SK-N-SH (cell line): ENCODE measurements at regions not wholly inside any gene's neighbourhood (a gene's known extent, or its start where the extent isn't known, plus 50 kb on each side); places are given as distances from the start of the nearest gene placed in this dataset.

Experiments
- CTCF ChIA-PET: fragments of 300-600, 350-600 bp; formaldehyde crosslinking; extraction: SDS; loops from one replicate; lab custom pipeline; 2021; lab: Yijun Ruan, JAX
- POLR2A ChIA-PET: fragments of 350-600 bp; sonication (Branson Sonifier 250); formaldehyde crosslinking; extraction: SDS; loops from one replicate; lab custom pipeline; 2020; ENCODE audit warnings: antibody characterized with exemption, inconsistent platforms; lab: Yijun Ruan, JAX
- DNase-seq: peaks from one replicate; pipeline ENCODE4 v3.0.0; 2012
- H2AFZ ChIP-seq: fragments of 200-600 bp; sonication (generic); 2 replicates; pipeline ENCODE4 v1.8.1; 2016; ENCODE audit warnings: antibody characterized with exemption, mild to moderate bottlenecking, low read depth
- H3F3A ChIP-seq: fragments of 200-600 bp; sonication (generic); replicated peaks from 2 replicates; pipeline ENCODE3; 2016; ENCODE audit warnings: antibody characterized with exemption, mild to moderate bottlenecking; ENCODE audit not compliant: insufficient read depth
- H3K27ac ChIP-seq, 2 experiments: fragments of 200-500 bp in 1 of 2; fragments of 200-600 bp in 1 of 2; sonication (Bioruptor generic) in 1 of 2; sonication (generic), shearing (Covaris generic) in 1 of 2; 2 replicates each; pipeline versions ENCODE4 v1.5.1 to v1.6.1; 2014 to 2016; ENCODE audit warnings: low read depth in 2 of 2, inconsistent platforms in 1 of 2, low read length in 1 of 2, mild to moderate bottlenecking in 1 of 2, mixed read lengths in 1 of 2
- H3K27me3 ChIP-seq: fragments of 200-600 bp; sonication (generic), shearing (Covaris generic); 2 replicates; pipeline ENCODE4 v1.6.1; 2016; ENCODE audit warnings: mixed run types; ENCODE audit not compliant: insufficient read depth
- H3K36me3 ChIP-seq, 2 experiments: fragments of 200-500 bp in 1 of 2; fragments of 200-600 bp in 1 of 2; sonication (Bioruptor generic) in 1 of 2; sonication (generic) in 1 of 2; replicated peaks in 1 of 2; 2 replicates each; pipeline versions ENCODE3 to v1.5.1; 2014 to 2016; ENCODE audit warnings: low read length in 1 of 2, mild to moderate bottlenecking in 1 of 2; ENCODE audit not compliant: insufficient read depth in 2 of 2, control insufficient read depth in 1 of 2
- H3K4me1 ChIP-seq, 2 experiments: fragments of 200-500 bp in 1 of 2; fragments of 200-600 bp in 1 of 2; sonication (Bioruptor generic) in 1 of 2; sonication (generic), shearing (Covaris generic) in 1 of 2; 2 replicates each; pipeline versions ENCODE4 v1.5.1 to v1.6.1; 2014 to 2016; ENCODE audit warnings: low read depth in 1 of 2, low read length in 1 of 2, mixed run types in 1 of 2; ENCODE audit not compliant: insufficient read depth in 2 of 2, control insufficient read depth in 1 of 2
- H3K4me2 ChIP-seq: fragments of 200-600 bp; sonication (generic), shearing (Covaris generic); 2 replicates; pipeline ENCODE4 v1.6.1; 2017; ENCODE audit warnings: mixed run types
- H3K4me3 ChIP-seq, 2 experiments: fragments of 200-500 bp in 1 of 2; fragments of 200-600 bp in 1 of 2; sonication (Bioruptor generic) in 1 of 2; sonication (generic), shearing (Covaris generic) in 1 of 2; 2 replicates each; pipeline versions ENCODE4 v1.5.1 to v1.8.1; 2014 to 2016; ENCODE audit warnings: low read depth in 2 of 2, inconsistent platforms in 1 of 2, low read length in 1 of 2, mild to moderate bottlenecking in 1 of 2, mixed read lengths in 1 of 2, moderate library complexity in 1 of 2
- H3K79me2 ChIP-seq: fragments of 200-600 bp; sonication (generic); 2 replicates; pipeline ENCODE4 v1.8.1; 2017; ENCODE audit warnings: mild to moderate bottlenecking; ENCODE audit not compliant: insufficient read depth
- H3K9ac ChIP-seq: fragments of 200-600 bp; sonication (generic); 2 replicates; pipeline ENCODE4 v1.6.1; 2017; ENCODE audit warnings: mixed run types
- H3K9me2 ChIP-seq: fragments of 200-600 bp; sonication (generic); 2 replicates; pipeline ENCODE4 v1.6.1; 2017; ENCODE audit warnings: mixed run types
- H3K9me3 ChIP-seq: fragments of 200-600 bp; sonication (generic); 2 replicates; pipeline ENCODE4 v1.6.1; 2017; ENCODE audit warnings: mixed run types, mild to moderate bottlenecking, moderate library complexity
- H4K20me1 ChIP-seq: fragments of 200-600 bp; sonication (generic); 2 replicates; pipeline ENCODE4 v1.6.1; 2017; ENCODE audit warnings: mild to moderate bottlenecking, mixed run types; ENCODE audit not compliant: insufficient read depth
- ELF1 ChIP-seq: IDR thresholded peaks from 2 replicates; pipeline ENCODE4 v1.4.0; 2012
- EP300 ChIP-seq, 2 experiments: IDR thresholded peaks; 2 replicates each; pipeline versions ENCODE4 v1.4.0 to v1.6.1; 2012; ENCODE audit warnings: borderline replicate concordance in 1 of 2, low read depth in 1 of 2, low read length in 1 of 2
- EZH2phosphoT487 ChIP-seq: fragments of 200-600 bp; sonication (generic); IDR thresholded peaks from 2 replicates; pipeline ENCODE4 v1.6.1; 2017; ENCODE audit warnings: low read depth, mixed run types, mild to moderate bottlenecking, antibody characterized with exemption, moderate library complexity, borderline replicate concordance
- FOSL2 ChIP-seq: IDR thresholded peaks from 2 replicates; pipeline ENCODE4 v1.4.0; 2012; ENCODE audit warnings: low read depth, mild to moderate bottlenecking, moderate library complexity, borderline replicate concordance
- FOXM1 ChIP-seq: IDR thresholded peaks from 2 replicates; pipeline ENCODE4 v1.4.0; 2012; ENCODE audit warnings: low read depth, mild to moderate bottlenecking
- GABPA ChIP-seq: IDR thresholded peaks from 2 replicates; pipeline ENCODE4 v1.4.0; 2012; ENCODE audit warnings: low read depth, mild to moderate bottlenecking
- GATA2 ChIP-seq: sonication (generic); formaldehyde crosslinking; IDR thresholded peaks from 2 replicates; pipeline ENCODE4 v1.5.0; 2020; ENCODE audit warnings: mild to moderate bottlenecking, missing genetic modification reagents
- MAX ChIP-seq: IDR thresholded peaks from 2 replicates; pipeline ENCODE4 v1.4.0; 2012; ENCODE audit warnings: low read depth
- NFIC ChIP-seq: IDR thresholded peaks from 2 replicates; pipeline ENCODE4 v1.4.0; 2012; ENCODE audit warnings: borderline replicate concordance
- RAD21 ChIP-seq: IDR thresholded peaks from 2 replicates; pipeline ENCODE4 v1.6.1; 2012; ENCODE audit warnings: mild to moderate bottlenecking, low read length
- RFX5 ChIP-seq: IDR thresholded peaks from 2 replicates; pipeline ENCODE4 v1.6.1; 2012; ENCODE audit warnings: mild to moderate bottlenecking, improper control_type of control experiment, low read length
- SIN3A ChIP-seq: IDR thresholded peaks from 2 replicates; pipeline ENCODE4 v1.6.1; 2012; ENCODE audit warnings: low read depth, mild to moderate bottlenecking, low read length, moderate library complexity, borderline replicate concordance
- TAF1 ChIP-seq: IDR thresholded peaks from 2 replicates; pipeline ENCODE4 v1.6.1; 2012; ENCODE audit warnings: low read depth, mild to moderate bottlenecking, low read length, moderate library complexity, borderline replicate concordance
- ZBTB33 ChIP-seq: IDR thresholded peaks from 2 replicates; pipeline ENCODE4 v1.4.0; 2012; ENCODE audit warnings: low read depth, borderline replicate concordance
- WGBS: methylation state at CpG from one replicate; pipeline ENCODE4 v1.1.6; 2017; ENCODE audit warnings: low lambda C conversion rate; 5-methylcytosine and 5-hydroxymethylcytosine counted together
- TF ChIP-seq, protein P1 (sequence below): IDR thresholded peaks from 2 replicates; pipeline ENCODE4 v1.4.0; 2012; ENCODE audit warnings: low read depth, borderline replicate concordance

DNA sequence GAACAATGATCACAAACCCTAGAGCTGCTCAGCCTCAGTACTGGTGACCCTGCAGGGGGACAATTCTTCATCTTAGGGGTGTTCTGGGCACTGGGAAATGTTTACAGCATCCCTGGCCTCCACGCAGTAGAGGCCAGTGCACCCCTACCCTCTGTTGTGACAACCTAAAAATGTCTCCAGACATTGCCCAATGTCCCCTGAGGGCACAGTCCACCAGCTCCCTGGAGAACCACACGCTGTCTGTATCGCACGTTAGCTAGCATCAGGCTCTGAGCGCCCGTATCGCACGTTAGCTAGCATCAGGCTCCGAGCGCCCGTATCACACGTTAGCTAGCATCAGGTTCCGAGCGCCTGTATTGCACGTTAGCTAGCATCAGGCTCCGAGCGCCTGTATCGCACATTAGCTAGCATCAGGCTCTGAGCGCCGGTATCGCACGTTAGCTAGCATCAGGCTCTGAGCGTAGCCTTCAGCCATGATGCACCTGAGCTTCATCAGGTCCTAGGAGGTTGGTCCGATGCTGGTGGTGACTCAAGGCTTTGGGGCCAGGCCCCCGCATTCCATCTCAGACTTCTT lies 111.1 kb upstream of the ANO1 start:
- Histone ChIP-seq H3K4me1 (peaks cover 0 to 2% of the 10 kb centered on the region in 2 experiments; a peak in 1 of 4 replicates), H3K79me2 (no peaks in the 10 kb centered on the region), H3K9ac (no peak overlapping the region), H3K9me2 (no peaks in the 10 kb centered on the region), H3F3A (no peaks in the 10 kb centered on the region), H4K20me1 (no peaks in the 10 kb centered on the region), H2AFZ (no peak overlapping the region), H3K9me3 (no peaks in the 10 kb centered on the region), H3K27ac (no peak overlapping the region), H3K4me3 (no peak overlapping the region), H3K27me3 (no peaks in the 10 kb centered on the region), H3K36me3 (no peaks in the 10 kb centered on the region), H3K4me2 (no peak overlapping the region)
- WGBS: 88% methylated on average over 17 of the region's 25 CpGs
- CTCF ChIA-PET: interaction anchor here (0.9 to 2.0 kb wide), 4 partner anchors 10 to 52 kb away, joined by 3 to 6 read pairs (median 4); no protein-coding TSS in a partner anchor
- DNase-seq: no peak
- no peak for TF ChIP-seq FOXM1
- TF ChIP-seq, protein P1, sequence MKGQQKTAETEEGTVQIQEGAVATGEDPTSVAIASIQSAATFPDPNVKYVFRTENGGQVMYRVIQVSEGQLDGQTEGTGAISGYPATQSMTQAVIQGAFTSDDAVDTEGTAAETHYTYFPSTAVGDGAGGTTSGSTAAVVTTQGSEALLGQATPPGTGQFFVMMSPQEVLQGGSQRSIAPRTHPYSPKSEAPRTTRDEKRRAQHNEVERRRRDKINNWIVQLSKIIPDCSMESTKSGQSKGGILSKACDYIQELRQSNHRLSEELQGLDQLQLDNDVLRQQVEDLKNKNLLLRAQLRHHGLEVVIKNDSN: no peak
- TF ChIP-seq SIN3A: no peak
- no peak for TF ChIP-seq GATA2 (CRISPR knock-in tag)
- TF ChIP-seq GABPA: no peak
- TF ChIP-seq ELF1: no peak
- no peak for TF ChIP-seq ZBTB33
- TF ChIP-seq MAX: no peak
- no peak for TF ChIP-seq TAF1
- no peak for TF ChIP-seq EZH2phosphoT487
- no peak for TF ChIP-seq NFIC
- TF ChIP-seq EP300 (IDR thresholded peaks at IDR 0.05; ENCODE audit: borderline replicate concordance in 1 of 2, low read depth in 1 of 2, low read length in 1 of 2): no peak
- TF ChIP-seq RFX5: no peak
- TF ChIP-seq RAD21: no peak
- POLR2A ChIA-PET: no interaction called here

- CTCF ChIA-PET: interaction anchor here (0.9 to 2.0 kb wide), 3 partner anchors 11 to 52 kb away, joined by 3 to 6 read pairs (median 3); no protein-coding TSS in a partner anchor
- no peak overlapping the region for H3K27ac ChIP-seq
These were observed 110.6 kb upstream of the ANO1 start for GRCh38 chr11:69967484-69967883.

More at GRCh38 chr11:69967484-69967883, 110.6 kb upstream of the ANO1 start:
- Histone ChIP-seq H3K4me1 (peaks cover 0 to 2% of the 10 kb centered on the region in 2 experiments; a peak in 1 of 4 replicates), H4K20me1 (no peaks in the 10 kb centered on the region), H3K4me3 (no peak overlapping the region), H3K4me2 (no peak overlapping the region), H2AFZ (no peak overlapping the region), H3K27me3 (no peaks in the 10 kb centered on the region), H3F3A (no peaks in the 10 kb centered on the region), H3K9me2 (no peaks in the 10 kb centered on the region), H3K9me3 (no peaks in the 10 kb centered on the region), H3K36me3 (no peaks in the 10 kb centered on the region), H3K79me2 (no peaks in the 10 kb centered on the region), H3K9ac (no peak overlapping the region)
- TF ChIP-seq FOSL2 (no peak), GABPA (no peak)
- no peak for DNase-seq
- POLR2A ChIA-PET: no interaction called here
- 63% methylated on average over 5 of the region's 6 CpGs for WGBS
